ENCODE measurements at regions not wholly inside any gene's neighbourhood (a gene's known extent, or its start where the extent isn't known, plus 50 kb on each side); places are given as distances from the start of the nearest gene placed in this dataset.

GRCh38 chr5:104213216-104213615, 650.6 kb upstream of the NUDT12 start:
- no peak for DNase-seq

- DNase-seq, result no peak
Measured at GRCh38 chr5:104199771-104200170, 637.2 kb upstream of the NUDT12 start.

DNA sequence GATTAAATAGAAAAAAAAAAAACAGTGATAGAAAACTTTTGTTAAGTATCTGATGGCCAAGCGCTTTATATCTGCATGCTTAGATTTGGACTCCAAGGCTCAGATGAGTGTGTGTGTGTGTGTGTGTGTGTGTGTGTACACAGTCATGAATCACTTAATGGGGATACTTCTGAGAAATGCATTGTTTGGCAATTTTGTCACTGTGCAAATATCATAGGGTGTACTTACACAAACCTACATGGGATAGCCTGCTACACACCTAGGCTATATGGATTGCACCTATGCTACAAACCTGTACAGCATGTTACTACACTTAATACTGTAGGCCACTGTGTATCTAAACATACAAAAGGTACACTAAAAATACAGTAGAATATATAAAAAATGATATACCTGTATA, 635.6 kb upstream of the NUDT12 start:
- DNase-seq, result no peak

DNA sequence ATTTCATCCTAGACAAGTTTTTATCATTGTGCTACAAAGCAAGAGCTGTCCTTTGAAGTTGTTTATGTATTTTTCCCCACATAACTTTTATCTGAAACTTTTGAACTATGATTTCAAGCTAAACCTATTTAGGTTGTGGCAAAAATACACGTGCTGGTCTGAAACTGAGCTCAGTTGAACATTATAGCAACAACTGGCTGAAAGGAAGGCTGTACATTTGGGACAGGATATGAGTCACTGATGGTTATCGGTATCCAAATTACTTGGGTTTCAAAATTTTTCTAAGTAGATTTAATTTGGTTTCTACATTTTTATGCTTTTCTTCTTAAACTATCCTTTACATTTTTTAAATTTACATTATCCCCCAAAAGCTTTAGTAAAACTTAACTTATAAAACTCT, 627.3 kb upstream of the NUDT12 start:
- no peak for DNase-seq

GRCh38 chr5:104189031-104189430, 626.4 kb upstream of the NUDT12 start:
- DNase-seq, result no peak

DNA sequence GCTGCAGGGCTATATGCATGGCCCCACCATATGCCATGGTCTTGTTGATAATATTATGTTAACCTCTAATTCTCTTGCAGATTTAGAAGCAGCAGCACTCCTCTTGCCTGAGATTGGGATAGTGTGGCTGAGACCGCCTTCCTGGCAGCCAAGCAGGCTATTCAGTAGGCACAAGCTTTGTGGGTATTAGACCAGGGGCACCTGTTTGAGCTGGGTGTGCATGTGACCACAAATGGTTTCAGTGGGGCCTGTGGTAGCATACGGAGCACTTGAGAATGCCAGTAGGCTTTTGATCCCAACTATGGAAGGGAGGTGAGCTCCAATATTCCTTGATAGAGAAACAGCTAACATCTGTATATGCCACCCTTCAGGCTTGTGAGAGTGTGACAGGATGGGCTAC, 625.1 kb upstream of the NUDT12 start:
- DNase-seq, result no peak

DNA sequence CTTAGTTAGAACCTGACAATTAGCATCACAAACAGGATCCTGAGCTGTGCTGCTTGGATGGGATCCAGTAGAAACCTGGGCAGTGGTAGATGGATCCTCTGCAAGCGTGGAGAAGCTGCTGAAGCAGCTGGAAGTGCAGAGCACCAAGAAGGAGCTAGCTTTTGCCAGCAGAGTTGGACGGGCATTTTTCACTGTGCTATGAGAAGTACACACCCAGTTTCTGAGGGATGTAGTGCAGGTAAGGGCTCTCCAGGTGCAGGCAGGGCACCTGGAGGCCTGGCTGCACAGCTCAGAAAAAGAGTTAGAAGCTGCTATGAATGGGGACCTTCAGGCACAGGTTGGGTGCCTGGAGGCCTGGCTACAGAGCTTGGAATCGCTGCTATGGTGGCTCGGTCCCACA, 623.9 kb upstream of the NUDT12 start:
- no peak for DNase-seq

GRCh38 chr5:104186100-104186499, 623.5 kb upstream of the NUDT12 start:
- no peak for DNase-seq

DNA sequence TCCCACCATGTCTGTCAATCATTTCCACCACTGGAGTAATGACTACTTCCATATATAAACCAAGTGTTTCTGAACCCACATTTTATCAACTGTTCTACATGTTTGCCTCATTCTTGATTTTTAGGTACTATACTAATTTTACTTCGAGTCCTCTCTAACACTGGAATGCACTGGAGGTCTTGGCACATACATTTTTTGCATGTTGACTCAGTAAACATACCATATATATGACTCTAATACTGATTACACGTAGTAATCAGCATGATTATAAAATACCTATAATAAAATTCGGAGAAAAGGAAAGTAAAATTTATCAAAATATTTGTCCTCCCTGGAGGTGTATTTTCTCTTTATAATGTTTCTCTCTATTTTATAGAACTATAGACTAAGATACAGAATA, 621.7 kb upstream of the NUDT12 start:
- DNase-seq, result no peak

- no peak for DNase-seq
Measured at GRCh38 chr5:104178829-104179456, 616.4 kb upstream of the NUDT12 start.

- DNase-seq, result no peak
Measured at GRCh38 chr5:104178066-104178465, 615.5 kb upstream of the NUDT12 start.

DNA sequence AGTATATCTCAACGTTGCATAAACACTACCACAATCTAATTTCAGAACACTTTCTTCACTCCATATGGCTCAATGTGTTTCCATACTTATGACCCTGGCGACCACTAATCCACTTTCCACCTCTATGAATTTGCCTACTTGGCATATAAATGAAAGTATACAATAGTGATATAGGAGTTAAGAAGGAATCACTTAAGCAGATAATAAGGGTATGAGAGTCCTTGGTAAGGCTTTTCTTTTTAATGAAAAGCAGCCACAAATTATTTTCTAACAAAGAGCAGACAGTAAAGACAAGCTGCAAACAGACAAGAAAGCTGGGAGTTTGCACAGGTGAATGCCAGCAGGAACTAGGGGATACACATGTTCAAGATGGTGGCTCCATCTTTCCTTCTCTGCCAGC, 615.1 kb upstream of the NUDT12 start:
- no peak for DNase-seq

- DNase-seq, result no peak
Measured at GRCh38 chr5:104172976-104173375, 610.4 kb upstream of the NUDT12 start.

DNA sequence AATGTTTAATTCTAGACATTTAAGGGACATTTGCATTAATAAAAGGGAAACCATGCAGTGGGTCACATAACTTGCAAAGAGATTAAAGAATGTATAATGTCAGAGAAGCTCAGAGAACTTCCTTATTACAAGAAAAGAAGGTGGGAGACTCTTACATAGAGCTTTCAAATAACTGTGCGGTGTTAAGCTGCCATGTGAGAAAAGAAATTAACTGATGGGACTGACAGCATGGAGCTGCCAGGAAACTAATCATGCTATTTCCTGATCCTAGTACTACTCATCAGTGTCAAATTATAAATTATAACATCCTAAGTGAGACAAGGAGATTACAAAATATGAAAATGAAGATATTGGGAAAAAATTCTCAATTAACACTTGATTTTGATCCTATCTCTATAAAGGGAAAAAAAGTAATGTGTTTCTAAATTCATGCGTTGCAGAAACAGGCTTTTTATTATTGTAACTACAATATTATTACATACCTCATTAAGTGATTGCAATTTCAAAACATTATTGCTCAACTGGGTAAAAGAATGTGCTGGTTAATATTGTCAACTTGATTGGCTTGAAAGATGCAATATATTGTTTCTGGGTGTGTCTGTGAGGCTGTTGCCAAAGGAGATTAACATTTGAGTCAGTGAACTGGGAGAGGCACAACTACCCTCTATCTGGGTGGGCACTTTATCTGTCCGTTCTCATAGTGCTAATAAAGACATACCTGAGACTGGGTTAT, 609.5 kb upstream of the NUDT12 start:
- no peak for DNase-seq

GRCh38 chr5:104170926-104171325, 608.3 kb upstream of the NUDT12 start:
- DNase-seq, result no peak

DNA sequence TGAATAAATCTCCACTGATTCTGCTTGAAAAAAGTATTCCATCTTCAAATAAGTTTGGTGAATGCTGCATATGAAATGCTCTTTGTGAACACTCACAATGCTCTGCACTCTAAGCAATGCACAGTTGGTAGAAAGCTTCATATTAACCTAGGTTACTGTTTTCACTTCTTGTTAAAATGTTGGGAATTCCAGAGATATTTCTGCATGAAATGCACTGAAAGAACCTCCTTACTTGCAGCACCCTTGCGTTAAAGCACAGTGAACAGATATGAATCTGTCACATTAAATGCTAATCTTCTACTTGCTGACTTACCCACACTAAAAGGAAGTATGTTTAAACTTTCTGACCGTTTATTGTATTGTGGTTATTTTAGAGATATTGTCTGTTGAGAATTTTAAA, 584.1 kb upstream of the NUDT12 start:
- DNase-seq, result no peak

- DNase-seq, result no peak
Measured at GRCh38 chr5:104139840-104140239, 577.3 kb upstream of the NUDT12 start.

GRCh38 chr5:104130320-104130719, 567.7 kb upstream of the NUDT12 start:
- no peak for DNase-seq

- DNase-seq, result no peak
Measured at GRCh38 chr5:104128348-104128747, 565.8 kb upstream of the NUDT12 start.

GRCh38 chr5:104126980-104127379, 564.4 kb upstream of the NUDT12 start:
- no peak for DNase-seq

DNA sequence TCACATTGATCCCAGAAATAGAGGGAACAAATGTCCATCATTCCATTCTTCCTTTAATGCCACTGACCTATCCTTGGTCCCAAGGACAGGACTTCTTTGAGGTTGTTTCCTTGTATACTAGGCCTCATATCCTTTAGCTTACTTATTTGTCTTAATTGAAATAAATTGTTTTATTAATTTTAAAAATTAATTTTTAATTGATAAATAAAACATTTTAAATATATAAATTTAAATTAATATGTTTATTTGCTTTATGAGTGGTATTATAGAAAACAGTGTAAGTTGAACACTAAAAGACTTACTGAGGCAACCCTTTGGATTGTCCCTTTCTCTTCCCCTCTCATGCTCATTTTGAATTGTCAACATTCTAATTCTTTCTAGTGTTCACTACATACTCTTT, 556.9 kb upstream of the NUDT12 start:
- no peak for DNase-seq

DNA sequence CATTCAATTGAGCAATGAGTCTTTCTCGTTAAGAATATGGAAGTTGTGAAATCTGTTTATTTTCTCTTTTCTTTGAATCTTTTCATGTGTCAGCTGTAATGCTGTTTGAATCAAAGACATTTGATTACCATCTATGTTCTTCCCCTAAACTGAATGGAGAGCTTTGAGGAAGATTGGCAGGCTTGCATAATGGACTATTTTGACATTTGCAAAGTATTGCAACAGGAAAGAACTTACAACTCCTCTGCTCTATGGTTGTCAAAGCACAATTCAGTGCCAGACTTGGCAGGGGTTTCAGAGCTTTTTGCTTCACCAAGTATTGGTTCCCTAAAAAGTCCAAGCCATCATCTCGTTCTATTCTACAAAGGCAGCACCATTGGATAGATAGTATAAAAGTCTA, 549.0 kb upstream of the NUDT12 start:
- DNase-seq, result no peak

DNA sequence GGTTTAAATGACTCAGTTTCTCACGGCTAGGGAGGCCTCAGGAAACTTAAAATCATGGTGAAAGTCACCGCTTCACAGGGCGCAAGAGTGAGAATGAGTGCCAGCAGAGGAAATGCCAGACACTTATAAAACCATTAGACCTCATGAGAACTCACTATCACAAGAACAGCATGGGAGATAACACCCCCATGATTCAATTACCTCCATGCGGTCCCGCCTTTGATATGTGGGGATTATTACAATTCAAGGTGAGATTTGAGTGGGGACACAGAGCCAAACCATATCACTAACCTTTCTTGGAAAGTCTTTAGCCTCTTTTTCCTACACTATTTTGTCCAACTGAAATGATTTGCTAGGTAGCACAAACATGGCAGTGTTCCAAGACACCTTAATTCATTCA, 533.9 kb upstream of the NUDT12 start:
- no peak for DNase-seq

DNA sequence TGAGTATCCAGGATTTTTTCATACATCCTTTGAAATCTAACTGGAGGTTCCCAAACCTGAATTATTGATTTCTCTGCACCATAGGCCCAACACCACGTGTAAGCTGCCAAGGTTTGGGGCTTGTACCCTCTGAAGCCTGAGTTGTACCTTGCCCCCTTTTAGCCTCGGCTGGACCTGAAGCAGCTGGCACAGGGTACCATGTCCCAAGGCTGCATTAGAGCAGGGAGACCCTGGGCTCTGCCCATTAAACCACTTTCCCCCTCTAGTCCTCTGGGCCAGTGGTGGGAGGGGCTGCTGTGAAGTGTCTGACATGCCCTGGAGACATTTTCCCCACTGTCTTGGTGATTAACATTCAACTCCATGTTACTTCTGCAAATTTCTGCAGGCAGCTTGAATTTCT, 532.9 kb upstream of the NUDT12 start:
- no peak for DNase-seq

Measured in CD4-positive, alpha-beta T cell treated with Interleukin-6 for 4 hours (primary cell).